GM18951 (cell line): ENCODE measurements at regions not wholly inside any gene's neighbourhood (a gene's known extent, or its start where the extent isn't known, plus 50 kb on each side); places are given as distances from the start of the nearest gene placed in this dataset.

Experiments used
- POLR2A ChIP-seq: IDR thresholded peaks from 4 replicates; pipeline ENCODE4 v1.6.1; 2011; ENCODE audit warnings: mild to moderate bottlenecking; ENCODE audit not compliant: insufficient read length, insufficient read depth; ENCODE audit errors: extremely low read depth
- in situ Hi-C: fragments of 300-500 bp; cut with MboI; formaldehyde crosslinking; loops from one replicate; pipeline ENCODE4 v1.12.0; 2022; ENCODE audit warnings: low sequenced_read_pairs, mixed read lengths, inconsistent platforms; ENCODE audit not compliant: unreplicated experiment

DNA sequence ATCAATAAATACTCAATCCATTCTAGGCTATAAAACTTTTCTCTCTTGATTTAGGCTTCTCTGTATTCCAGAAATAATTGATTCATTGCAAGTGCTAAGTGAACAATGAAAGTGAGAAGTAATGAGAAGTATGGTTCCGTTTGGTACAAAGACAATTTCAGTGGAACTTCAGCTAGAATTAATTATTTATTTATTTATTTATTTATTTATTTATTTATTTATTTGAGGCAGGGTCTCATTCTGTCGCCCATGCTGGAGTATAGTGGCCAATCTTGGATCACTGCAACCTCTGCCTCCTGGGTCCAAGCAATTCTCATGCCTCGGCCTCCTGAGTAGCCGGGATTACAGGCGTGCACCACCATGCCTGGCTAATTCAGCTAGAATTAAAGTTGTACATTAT, 262.1 kb downstream of the B3GLCT start:
- in situ Hi-C loops, result no loop called here
- no peak for TF ChIP-seq POLR2A

DNA sequence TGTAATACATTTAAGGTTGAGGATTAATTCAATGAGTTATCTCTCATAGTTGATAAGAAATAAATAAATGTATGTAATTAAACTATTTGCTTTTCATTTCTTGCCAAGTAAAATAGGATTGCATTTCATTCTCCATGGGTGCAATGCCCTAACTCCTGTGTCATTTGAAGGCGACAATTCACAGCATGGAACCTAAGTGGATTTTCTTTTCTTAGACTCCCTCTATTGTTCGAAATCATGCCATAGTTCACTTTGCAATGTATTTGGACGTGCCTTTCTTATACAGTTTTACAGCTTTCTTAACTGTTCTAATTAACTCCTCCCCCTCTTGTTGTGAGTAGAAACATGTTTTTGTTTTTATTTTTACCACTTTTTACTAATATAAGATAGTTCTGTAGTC, 263.0 kb downstream of the B3GLCT start:
- no peak for TF ChIP-seq POLR2A
- in situ Hi-C loops, result no loop called here

DNA sequence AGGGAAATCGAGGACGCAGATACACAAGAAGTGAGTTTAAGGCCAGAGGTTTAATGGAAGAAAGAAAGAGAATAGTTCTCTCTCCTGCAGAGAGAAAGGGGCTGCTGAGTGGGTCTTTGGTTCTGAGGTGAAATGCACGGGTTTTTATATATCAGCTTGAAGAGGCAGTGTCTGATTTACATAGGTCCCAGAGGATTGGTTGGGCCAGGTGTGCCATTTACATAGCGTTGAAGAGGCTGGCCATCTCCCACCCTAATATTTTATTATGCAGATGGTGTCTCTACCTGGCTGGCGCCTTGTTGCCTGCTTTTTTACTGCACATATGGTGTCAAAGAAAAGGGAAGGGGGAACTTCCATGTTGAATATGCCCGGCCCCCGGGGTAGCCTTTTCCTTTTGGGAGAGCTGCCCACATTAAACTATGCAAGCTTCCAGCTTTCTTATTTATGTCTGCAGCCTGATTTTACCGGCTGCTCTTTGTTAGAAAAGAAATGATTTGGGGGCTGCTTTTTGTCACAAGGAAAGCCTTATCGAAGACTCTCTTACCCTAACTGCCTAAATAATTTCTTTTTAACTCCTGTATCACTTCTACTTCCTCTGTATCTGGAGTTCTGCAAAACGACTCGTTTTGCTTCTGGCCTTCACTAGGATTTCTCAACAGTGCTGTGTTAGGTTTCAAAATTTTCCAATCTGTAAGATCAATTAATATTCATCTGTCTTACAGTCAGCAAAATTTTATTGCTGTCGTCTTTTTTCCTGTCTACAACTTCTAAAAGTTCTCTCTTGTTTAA, 268.5 kb downstream of the B3GLCT start:
- no peak for TF ChIP-seq POLR2A
- in situ Hi-C loops, result no loop called here

DNA sequence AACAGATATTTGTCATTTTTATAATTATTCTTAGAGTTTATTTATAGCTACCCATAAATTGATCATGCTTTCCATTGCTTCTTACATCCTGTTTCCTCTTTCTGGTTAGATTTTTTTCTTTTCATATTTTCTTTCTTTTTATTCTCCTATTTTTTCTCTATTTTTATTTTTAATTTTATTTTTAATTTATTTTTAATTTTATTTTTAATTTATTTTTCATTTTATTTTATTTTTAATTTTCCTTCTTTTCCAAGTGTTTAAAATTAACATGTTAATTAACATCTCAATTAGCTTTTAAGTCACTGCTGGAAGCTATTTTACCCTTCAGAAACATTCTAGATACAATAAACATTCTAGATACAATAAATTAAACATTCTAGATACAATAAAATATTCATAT, 269.6 kb downstream of the B3GLCT start:
- in situ Hi-C loops, result no loop called here
- TF ChIP-seq POLR2A, result no peak

DNA sequence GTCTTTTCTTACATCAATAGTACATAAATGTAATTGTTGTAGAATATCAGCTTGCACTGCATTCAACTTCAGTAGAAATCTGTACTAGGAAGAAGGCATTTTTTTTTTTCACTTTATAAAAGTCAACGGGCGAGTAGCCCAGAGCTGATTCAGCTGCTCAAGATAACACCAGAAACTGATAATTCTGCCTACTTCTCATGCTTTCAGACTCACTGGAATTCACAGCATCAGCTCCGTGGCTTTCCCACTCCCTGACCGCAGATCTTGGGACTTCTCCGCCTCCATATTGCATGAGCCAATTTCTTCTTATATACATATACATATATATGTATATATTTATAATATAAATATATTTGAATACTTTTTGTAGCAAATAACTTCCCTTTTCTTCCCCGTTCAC, 263.1 kb upstream of the RXFP2 start:
- TF ChIP-seq POLR2A, result no peak
- in situ Hi-C loops, result no loop called here

DNA sequence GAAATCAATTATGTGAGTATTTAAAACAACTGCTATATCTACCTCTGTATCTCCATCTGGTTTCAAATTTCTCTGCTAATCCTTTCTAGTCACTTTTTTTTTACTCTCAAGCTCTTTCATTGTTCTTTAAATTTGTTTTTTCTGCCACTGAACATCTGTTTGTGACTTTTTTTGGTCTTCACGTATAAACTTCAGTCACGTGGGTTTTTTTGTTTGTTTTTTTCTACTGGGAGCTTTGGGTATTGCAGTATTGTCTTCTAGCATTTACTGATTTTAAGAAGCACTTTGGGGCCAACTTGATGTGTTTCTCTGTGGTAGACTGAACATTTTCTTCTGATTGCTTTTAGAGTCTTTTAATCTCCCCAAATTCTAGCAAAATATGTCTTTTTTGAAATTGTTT, 262.6 kb upstream of the RXFP2 start:
- TF ChIP-seq POLR2A, result no peak
- in situ Hi-C loops, result no loop called here

DNA sequence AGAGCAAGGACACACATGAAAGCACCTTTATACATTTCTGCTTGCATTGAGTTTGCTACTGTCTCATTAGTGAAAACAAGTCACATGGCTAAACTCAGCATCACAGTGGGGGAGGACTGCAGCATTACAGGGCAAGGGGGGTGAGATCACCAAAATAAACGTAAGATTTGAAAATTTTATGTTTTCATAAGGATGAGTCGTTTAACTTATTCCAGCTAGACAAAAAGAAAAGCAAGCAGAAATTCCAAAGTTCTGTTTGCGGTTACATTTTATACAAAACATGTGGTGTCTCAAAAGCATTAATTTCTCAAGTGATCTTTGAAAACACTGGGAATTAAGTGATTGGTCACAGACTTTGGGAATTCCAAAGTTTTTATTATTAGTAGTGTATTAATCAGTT, 261.4 kb upstream of the RXFP2 start:
- no peak for TF ChIP-seq POLR2A
- in situ Hi-C loops, result no loop called here

DNA sequence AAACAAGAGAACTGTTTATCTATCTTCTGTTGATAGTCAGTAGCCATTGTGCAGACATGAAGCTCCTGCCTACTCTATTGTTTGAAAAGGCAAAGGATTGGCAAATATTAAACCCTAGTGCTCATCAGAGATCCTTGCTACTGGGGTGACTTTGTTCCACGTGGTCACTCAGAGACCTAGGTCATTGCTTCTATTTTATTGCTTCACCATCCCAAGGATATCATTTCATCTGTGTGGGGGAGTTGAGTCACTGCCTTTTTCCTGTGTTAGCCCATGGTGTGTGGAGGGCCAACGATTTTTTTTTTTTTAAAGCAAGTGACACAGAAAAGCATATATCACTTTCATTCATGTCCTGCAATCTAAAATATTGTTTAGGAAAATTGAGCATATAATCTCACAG, 254.1 kb upstream of the RXFP2 start:
- in situ Hi-C loops, result no loop called here
- TF ChIP-seq POLR2A, result no peak

DNA sequence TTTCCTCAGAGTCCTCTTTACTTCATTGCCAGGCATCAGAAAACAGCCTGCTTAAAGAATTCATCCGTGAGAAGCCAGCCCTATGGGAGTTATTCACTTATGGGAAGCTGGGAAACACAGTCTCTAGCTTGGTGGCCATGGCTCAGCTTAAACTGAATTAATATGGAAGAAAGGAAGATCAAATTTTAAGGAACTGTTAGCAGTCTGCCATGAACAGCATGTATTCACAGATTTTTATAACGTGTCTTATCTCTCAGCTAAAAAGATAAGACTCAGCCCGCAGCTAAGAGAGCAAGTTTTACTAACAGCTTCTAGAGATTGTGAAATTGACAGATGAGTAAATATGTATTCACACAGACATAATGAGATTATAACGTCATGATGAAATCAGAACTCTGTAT, 253.7 kb upstream of the RXFP2 start:
- TF ChIP-seq POLR2A, result no peak
- in situ Hi-C loops, result no loop called here

DNA sequence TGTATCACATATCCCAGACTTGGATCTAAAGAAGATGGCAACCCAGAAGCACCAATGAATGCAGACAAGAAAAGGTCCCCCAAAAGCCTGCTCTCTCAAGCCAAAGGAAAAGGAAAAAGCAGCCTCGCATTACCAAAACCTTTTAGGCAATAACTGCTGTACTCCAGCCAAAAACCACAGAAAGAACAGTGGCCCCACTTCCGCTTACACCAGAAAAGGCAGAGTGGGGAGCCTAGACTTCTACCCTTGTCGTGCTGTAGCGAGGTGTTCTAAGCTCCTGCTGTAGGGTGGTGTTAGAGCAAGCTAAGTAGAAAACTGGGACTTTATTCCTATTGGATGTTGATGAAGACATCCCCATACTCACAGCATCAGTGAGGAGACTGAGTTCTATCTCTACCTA, 244.0 kb upstream of the RXFP2 start:
- no peak for TF ChIP-seq POLR2A
- in situ Hi-C loops, result no loop called here

DNA sequence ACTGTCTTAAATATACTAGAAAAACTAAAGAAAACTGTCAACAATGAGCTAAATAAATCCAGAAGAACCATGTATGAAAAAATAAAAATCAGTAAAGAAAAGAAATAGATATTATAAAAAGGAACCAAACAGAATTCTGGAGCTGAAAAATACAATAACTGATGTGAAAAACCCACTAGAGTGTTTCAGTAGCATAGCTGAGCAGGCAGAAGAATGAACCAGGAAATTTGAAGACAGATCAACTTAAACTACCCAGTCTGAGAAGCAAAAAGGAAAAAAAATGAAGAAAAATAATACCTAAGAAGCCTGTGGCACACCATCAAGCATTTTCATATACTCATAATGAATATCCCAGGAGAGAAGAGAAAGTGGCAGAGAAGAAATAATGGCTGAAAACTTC, 240.1 kb upstream of the RXFP2 start:
- in situ Hi-C loops, result no loop called here
- no peak for TF ChIP-seq POLR2A

DNA sequence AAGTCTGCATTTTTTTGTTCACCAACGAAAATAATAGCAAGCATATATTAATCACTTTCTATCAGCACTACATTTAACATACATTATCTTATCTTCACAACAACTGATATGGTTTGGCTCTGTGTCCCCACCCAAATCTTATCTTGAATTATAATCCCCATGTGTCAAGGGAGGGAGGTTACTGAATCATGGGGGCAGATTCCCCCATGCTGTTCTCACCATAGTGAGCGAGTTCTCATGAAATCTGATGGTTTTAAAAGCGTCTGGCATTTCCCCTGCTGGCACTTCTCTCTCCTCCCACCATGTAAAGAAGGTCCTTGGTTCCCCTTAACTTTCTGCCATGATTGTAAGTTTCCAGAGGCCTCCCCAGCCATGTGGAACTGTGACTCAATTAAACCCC, 235.7 kb upstream of the RXFP2 start:
- in situ Hi-C loops, result no loop called here

DNA sequence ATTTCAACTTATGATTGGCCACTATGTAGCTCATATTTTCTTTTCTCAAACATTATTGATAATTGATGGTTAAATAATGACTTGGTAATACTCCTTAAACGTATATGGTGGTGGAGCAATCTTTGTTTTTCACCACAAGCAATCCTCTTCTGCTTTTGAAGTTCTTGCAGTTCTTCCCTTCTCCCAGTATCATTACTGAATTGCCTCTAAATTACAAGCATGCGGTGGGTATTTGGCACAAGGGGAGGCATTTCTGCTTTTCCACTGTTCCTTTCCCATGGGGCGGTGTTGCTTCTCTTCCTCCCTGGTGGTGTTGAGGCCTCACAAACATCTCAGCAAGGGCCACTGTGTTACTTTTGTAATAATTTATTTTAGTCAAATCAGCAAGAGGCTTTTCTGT, 234.4 kb upstream of the RXFP2 start:
- no peak for TF ChIP-seq POLR2A
- in situ Hi-C loops, result no loop called here

More for the DNA sequence above, 235.7 kb upstream of the RXFP2 start:
- no peak for TF ChIP-seq POLR2A

DNA sequence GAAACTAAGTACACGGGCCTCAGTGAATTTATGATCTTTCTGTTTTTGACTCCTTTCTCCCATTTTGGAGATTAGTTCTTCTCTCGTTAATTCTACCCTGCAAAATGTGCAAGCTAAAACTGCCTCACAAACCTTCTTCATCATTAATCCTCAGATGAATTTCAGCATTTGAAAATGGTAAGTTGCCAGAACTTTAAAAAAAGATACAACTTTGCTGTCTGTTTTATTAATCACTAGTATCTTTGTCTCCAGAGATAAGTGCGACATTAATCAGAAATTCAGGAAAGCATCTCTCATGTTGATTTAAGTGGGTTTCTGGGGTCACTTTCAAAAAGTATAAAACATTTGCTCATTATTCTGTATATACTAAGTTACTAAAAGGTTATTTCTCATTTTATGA, 227.0 kb upstream of the RXFP2 start:
- no peak for TF ChIP-seq POLR2A
- in situ Hi-C loops, result no loop called here

DNA sequence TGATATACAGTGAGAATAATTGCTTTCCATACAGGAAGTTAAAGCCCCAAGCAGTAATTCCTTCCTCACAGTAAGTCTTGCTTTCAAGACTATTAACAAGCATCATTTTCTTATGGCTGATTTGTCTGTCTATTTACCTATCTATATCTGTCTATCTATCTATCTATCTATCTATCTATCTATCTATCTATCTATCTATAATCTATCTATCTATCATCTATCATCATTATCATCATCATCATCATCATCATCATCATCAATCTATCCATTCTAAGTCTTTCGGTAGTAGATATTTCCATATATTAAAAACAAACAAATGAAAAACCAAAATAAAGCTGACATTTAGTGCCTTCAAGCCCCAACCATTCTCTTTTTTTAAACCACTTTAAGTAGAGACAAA, 224.4 kb upstream of the RXFP2 start:
- TF ChIP-seq POLR2A, result no peak
- in situ Hi-C loops, result no loop called here

DNA sequence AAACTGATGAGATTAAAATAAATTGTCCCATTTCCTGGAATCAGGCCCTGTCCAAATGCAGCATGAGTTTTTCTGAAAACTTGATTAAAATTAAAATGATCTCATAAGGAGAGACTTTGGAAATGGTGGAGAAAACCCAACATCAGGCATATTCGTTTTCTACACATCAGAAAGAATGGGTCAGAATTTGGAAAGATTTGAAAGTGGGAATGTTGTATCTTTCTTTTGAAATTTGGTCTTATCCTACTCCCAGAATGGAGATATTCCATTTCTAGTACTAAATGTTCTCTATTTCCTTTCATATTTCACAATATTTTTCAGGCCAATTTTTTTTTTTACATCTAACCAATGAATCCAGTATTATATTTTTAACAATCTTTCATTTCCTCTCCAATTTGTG, 223.9 kb upstream of the RXFP2 start:
- TF ChIP-seq POLR2A, result no peak
- in situ Hi-C loops, result no loop called here
